ENCODE measurements at regions not wholly inside any gene's neighbourhood (a gene's known extent, or its start where the extent isn't known, plus 50 kb on each side); places are given as distances from the start of the nearest gene placed in this dataset.

- no peak overlapping the region for H2AFZ ChIP-seq (ENCODE audit: low read length)
- H3K36me3 ChIP-seq (ENCODE audit: insufficient read depth, low read length): peaks cover 7% of the 10 kb centered on the region
- no peak for DNase-seq (ENCODE audit: insufficient read length, low spot score, missing footprints)
- peaks cover 13% of the 10 kb centered on the region for H3K4me1 ChIP-seq (ENCODE audit: insufficient read depth, low read length)
- peaks cover 86% of the 10 kb centered on the region for H3K79me2 ChIP-seq (ENCODE audit: insufficient read depth, low read length)
- H3K9me3 ChIP-seq (ENCODE audit: low read depth, low read length): no peaks in the 10 kb centered on the region
- no peak for TF ChIP-seq CTCF (IDR thresholded peaks at IDR 0.05; ENCODE audit: extremely low read depth, low read depth, low read length)
- H4K20me1 ChIP-seq (ENCODE audit: insufficient read depth, low read length): no peaks in the 10 kb centered on the region
- no peak overlapping the region for H3K27ac ChIP-seq (ENCODE audit: low read depth, low read length)
- H3K27me3 ChIP-seq (ENCODE audit: insufficient read depth, low read length): peaks cover 21% of the 10 kb centered on the region
- H3K4me3 ChIP-seq (ENCODE audit: insufficient read depth, low read length): no peak overlapping the region
- H3K4me2 ChIP-seq (ENCODE audit: insufficient read depth, low read length): no peak overlapping the region
Observed at GRCh38 chrX:45815441-45815840, 614.8 kb upstream of the DIPK2B start.

GRCh38 chrX:45811326-45811725 is 610.6 kb upstream of the DIPK2B start:
- no peak for TF ChIP-seq CTCF (IDR thresholded peaks at IDR 0.05; ENCODE audit: extremely low read depth, low read depth, low read length)
- no peak overlapping the region for H3K4me2 ChIP-seq (ENCODE audit: insufficient read depth, low read length)
- H3K36me3 ChIP-seq (ENCODE audit: insufficient read depth, low read length): peaks cover 7% of the 10 kb centered on the region
- H4K20me1 ChIP-seq (ENCODE audit: insufficient read depth, low read length): no peaks in the 10 kb centered on the region
- DNase-seq (ENCODE audit: insufficient read length, low spot score, missing footprints): no peak
- H3K27me3 ChIP-seq (ENCODE audit: insufficient read depth, low read length): peaks cover 35% of the 10 kb centered on the region
- H3K79me2 ChIP-seq (ENCODE audit: insufficient read depth, low read length): peaks cover 60% of the 10 kb centered on the region
- no peaks in the 10 kb centered on the region for H3K9me3 ChIP-seq (ENCODE audit: low read depth, low read length)
- H3K27ac ChIP-seq (ENCODE audit: low read depth, low read length): peak overlapping the region; percentile 35
- H3K4me3 ChIP-seq (ENCODE audit: insufficient read depth, low read length): no peak overlapping the region
- peaks cover 44% of the 10 kb centered on the region for H3K4me1 ChIP-seq (ENCODE audit: insufficient read depth, low read length)
- H2AFZ ChIP-seq (ENCODE audit: low read length): no peak overlapping the region

GRCh38 chrX:45807572-45808425 is 607.1 kb upstream of the DIPK2B start:
- Histone ChIP-seq H3K79me2 (ENCODE audit: insufficient read depth, low read length) (peaks cover 47% of the 10 kb centered on the region), H3K27ac (ENCODE audit: low read depth, low read length) (peak overlapping the region; percentile 99), H3K9me3 (ENCODE audit: low read depth, low read length) (no peaks in the 10 kb centered on the region), H4K20me1 (ENCODE audit: insufficient read depth, low read length) (no peaks in the 10 kb centered on the region), H3K27me3 (ENCODE audit: insufficient read depth, low read length) (peaks cover 33% of the 10 kb centered on the region), H3K4me1 (ENCODE audit: insufficient read depth, low read length) (peaks cover 70% of the 10 kb centered on the region), H3K36me3 (ENCODE audit: insufficient read depth, low read length) (peaks cover 7% of the 10 kb centered on the region), H2AFZ (ENCODE audit: low read length) (no peak overlapping the region), H3K4me3 (ENCODE audit: insufficient read depth, low read length) (peak overlapping the region; percentile 49), H3K4me2 (ENCODE audit: insufficient read depth, low read length) (peak overlapping the region; percentile 88)
- peak; percentile 54 for DNase-seq (ENCODE audit: insufficient read length, low spot score, missing footprints)
- TF ChIP-seq CTCF (IDR thresholded peaks at IDR 0.05; ENCODE audit: extremely low read depth, low read depth, low read length): no peak

- Histone ChIP-seq H3K4me3 (ENCODE audit: insufficient read depth, low read length) (peak overlapping the region; percentile 61), H2AFZ (ENCODE audit: low read length) (no peak overlapping the region), H3K79me2 (ENCODE audit: insufficient read depth, low read length) (peaks cover 47% of the 10 kb centered on the region), H3K27ac (ENCODE audit: low read depth, low read length) (peak overlapping the region; percentile 99), H3K4me1 (ENCODE audit: insufficient read depth, low read length) (peaks cover 75% of the 10 kb centered on the region), H3K36me3 (ENCODE audit: insufficient read depth, low read length) (peaks cover 7% of the 10 kb centered on the region), H4K20me1 (ENCODE audit: insufficient read depth, low read length) (no peaks in the 10 kb centered on the region), H3K27me3 (ENCODE audit: insufficient read depth, low read length) (peaks cover 28% of the 10 kb centered on the region), H3K4me2 (ENCODE audit: insufficient read depth, low read length) (peak overlapping the region; percentile 88), H3K9me3 (ENCODE audit: low read depth, low read length) (no peaks in the 10 kb centered on the region)
- TF ChIP-seq CTCF (IDR thresholded peaks at IDR 0.05; ENCODE audit: extremely low read depth, low read depth, low read length): no peak
- peak; percentile 55 for DNase-seq (ENCODE audit: insufficient read length, low spot score, missing footprints)
Observed at GRCh38 chrX:45806410-45807121, 605.9 kb upstream of the DIPK2B start.
